DOHH2 (cell line): ENCODE measurements at regions not wholly inside any gene's neighbourhood (a gene's known extent, or its start where the extent isn't known, plus 50 kb on each side); places are given as distances from the start of the nearest gene placed in this dataset.

Source experiments
- H3F3A ChIP-seq: fragments of 200-600 bp; sonication (generic), shearing (Covaris generic); 2 replicates; pipeline ENCODE4 v1.6.0; 2016; ENCODE audit warnings: antibody characterized with exemption, mild to moderate bottlenecking; ENCODE audit not compliant: control insufficient read depth, insufficient read depth
- H3K27ac ChIP-seq: fragments of 200-600 bp; sonication (generic); 2 replicates; pipeline ENCODE4 v1.5.1; 2014; ENCODE audit warnings: low read depth, mild to moderate bottlenecking, low read length, moderate library complexity
- H3K27me3 ChIP-seq: fragments of 200-600 bp; sonication (generic); 2 replicates; pipeline ENCODE4 v1.6.1; 2014; ENCODE audit warnings: mild to moderate bottlenecking, low read length, mixed read lengths; ENCODE audit not compliant: control insufficient read depth
- H3K36me3 ChIP-seq: fragments of 200-600 bp; sonication (generic); 2 replicates; pipeline ENCODE4 v1.6.1; 2014; ENCODE audit warnings: mild to moderate bottlenecking, low read length, moderate library complexity, mixed read lengths; ENCODE audit not compliant: control insufficient read depth
- H3K4me1 ChIP-seq: fragments of 200-600 bp; sonication (generic); 2 replicates; pipeline ENCODE4 v1.6.1; 2014; ENCODE audit warnings: mild to moderate bottlenecking, low read length, mixed read lengths; ENCODE audit not compliant: control insufficient read depth
- H3K4me2 ChIP-seq: fragments of 200-600 bp; sonication (generic); 2 replicates; pipeline ENCODE4 v1.6.0; 2014; ENCODE audit warnings: mild to moderate bottlenecking, low read length, moderate library complexity
- H3K4me3 ChIP-seq: fragments of 200-600 bp; sonication (generic); 2 replicates; pipeline ENCODE4 v1.5.1; 2014; ENCODE audit warnings: mild to moderate bottlenecking, low read length, mixed read lengths
- H3K79me2 ChIP-seq: fragments of 200-600 bp; sonication (generic); 2 replicates; pipeline ENCODE4 v1.6.1; 2014; ENCODE audit warnings: mild to moderate bottlenecking, low read length, mixed read lengths; ENCODE audit not compliant: control insufficient read depth
- H3K9me2 ChIP-seq: fragments of 200-600 bp; sonication (generic); replicated peaks from 2 replicates; pipeline ENCODE4 v1.6.1; 2014; ENCODE audit warnings: mild to moderate bottlenecking, low read length, mixed read lengths; ENCODE audit not compliant: control insufficient read depth
- H3K9me3 ChIP-seq: fragments of 200-600 bp; sonication (generic); 2 replicates; pipeline ENCODE4 v1.6.1; 2014; ENCODE audit warnings: antibody characterized with exemption, low read length, mixed read lengths; ENCODE audit not compliant: control insufficient read depth, insufficient read depth
- H4K20me1 ChIP-seq: fragments of 200-600 bp; sonication (generic); 2 replicates; pipeline ENCODE4 v1.6.0; 2014; ENCODE audit warnings: low read depth, mild to moderate bottlenecking, antibody characterized with exemption, low read length, moderate library complexity; ENCODE audit not compliant: control insufficient read depth, insufficient read depth
- EZH2phosphoT487 ChIP-seq: fragments of 200-600 bp; sonication (generic); IDR thresholded peaks from 2 replicates; pipeline ENCODE4 v1.6.1; 2017; ENCODE audit warnings: borderline replicate concordance, mild to moderate bottlenecking, antibody characterized with exemption, low read length, moderate library complexity, mixed read lengths
- TF ChIP-seq, protein P1 (sequence below): fragments of 200-600 bp; sonication (generic); IDR thresholded peaks from one replicate; pipeline ENCODE4 v1.5.1; 2014; ENCODE audit warnings: antibody characterized with exemption, mild to moderate bottlenecking, low read depth, low read length; ENCODE audit not compliant: poor library complexity, severe bottlenecking

DNA sequence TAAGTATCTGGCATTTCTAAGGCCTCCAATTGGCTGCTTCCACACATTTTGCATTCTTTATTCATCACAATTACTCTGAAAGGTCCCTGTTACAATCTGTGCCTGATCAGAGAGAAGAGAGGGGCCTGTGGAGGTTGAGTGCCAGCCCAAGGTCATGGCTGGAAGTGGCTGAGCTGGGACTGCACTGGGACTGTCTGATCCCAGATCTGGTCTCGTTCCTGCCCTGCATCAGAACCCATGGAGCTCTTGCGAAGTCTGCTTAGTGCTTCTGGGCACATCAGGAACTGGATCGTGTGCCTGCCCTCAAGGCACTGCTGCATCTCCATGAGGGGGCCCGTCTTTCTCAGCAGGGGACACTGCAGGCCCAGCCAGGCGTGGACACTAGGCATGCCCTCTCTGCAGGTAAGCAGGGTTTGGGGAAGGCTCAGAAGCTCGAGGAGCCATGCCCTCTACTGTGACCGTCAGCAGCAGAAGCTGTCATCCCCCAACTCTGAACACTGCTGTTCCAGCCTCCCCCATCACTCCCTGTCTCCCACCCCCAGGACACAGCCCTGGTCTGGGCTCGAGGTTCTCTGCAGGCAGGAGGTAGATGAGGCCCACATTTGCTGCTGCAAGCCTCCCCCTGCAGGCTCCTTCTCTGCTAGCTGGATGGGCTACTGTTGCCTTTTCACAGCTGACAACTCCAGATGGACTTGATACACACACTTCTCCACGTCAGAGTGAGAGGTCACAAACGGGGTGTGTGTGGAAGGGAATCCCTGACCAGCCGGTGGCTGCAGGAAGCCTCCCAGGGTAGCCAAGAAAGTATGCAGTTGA lies 96.5 kb upstream of the PRR23E start:
- H3K4me1 ChIP-seq = peaks cover 2% of the 10 kb centered on the region
- H3K9me3 ChIP-seq = no peaks in the 10 kb centered on the region
- H3K36me3 ChIP-seq = no peaks in the 10 kb centered on the region
- H4K20me1 ChIP-seq = no peaks in the 10 kb centered on the region
- peaks cover 9% of the 10 kb centered on the region; the same call in 1 of the 2 replicates for H3K27me3 ChIP-seq
- H3K4me3 ChIP-seq = no peak overlapping the region
- H3K4me2 ChIP-seq = no peak overlapping the region
- H3K9me2 ChIP-seq = no peaks in the 10 kb centered on the region
- H3F3A ChIP-seq = no peaks in the 10 kb centered on the region
- no peaks in the 10 kb centered on the region for H3K79me2 ChIP-seq
- TF ChIP-seq, protein P1, sequence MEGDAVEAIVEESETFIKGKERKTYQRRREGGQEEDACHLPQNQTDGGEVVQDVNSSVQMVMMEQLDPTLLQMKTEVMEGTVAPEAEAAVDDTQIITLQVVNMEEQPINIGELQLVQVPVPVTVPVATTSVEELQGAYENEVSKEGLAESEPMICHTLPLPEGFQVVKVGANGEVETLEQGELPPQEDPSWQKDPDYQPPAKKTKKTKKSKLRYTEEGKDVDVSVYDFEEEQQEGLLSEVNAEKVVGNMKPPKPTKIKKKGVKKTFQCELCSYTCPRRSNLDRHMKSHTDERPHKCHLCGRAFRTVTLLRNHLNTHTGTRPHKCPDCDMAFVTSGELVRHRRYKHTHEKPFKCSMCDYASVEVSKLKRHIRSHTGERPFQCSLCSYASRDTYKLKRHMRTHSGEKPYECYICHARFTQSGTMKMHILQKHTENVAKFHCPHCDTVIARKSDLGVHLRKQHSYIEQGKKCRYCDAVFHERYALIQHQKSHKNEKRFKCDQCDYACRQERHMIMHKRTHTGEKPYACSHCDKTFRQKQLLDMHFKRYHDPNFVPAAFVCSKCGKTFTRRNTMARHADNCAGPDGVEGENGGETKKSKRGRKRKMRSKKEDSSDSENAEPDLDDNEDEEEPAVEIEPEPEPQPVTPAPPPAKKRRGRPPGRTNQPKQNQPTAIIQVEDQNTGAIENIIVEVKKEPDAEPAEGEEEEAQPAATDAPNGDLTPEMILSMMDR = no peak
- TF ChIP-seq EZH2phosphoT487 = no peak
- H3K27ac ChIP-seq = no peak overlapping the region

DNA sequence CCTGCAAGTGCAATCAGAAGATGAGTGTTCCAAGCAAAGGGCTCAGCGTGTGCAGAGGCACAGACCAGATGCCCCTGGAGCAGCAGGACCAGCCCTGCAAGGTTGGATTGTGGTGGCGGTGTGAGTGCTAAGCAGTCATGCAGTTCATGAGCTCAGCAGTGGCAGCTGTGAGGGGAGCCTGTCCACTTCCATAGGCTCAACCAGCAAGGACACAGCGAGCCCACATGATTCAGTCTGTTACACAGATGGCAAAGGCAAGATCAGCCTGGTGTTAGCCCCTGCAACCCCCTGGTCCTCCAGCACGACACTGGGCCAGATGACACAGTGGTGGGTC lies 95.9 kb upstream of the PRR23E start:
- TF ChIP-seq EZH2phosphoT487 = no peak
- TF ChIP-seq, protein P1 = no peak
- Histone ChIP-seq H4K20me1 (no peaks in the 10 kb centered on the region), H3K4me1 (no peaks in the 10 kb centered on the region), H3K79me2 (no peaks in the 10 kb centered on the region), H3K4me3 (no peak overlapping the region), H3F3A (no peaks in the 10 kb centered on the region), H3K27me3 (peaks cover 9% of the 10 kb centered on the region; the same call in 1 of the 2 replicates), H3K4me2 (no peak overlapping the region), H3K9me2 (no peaks in the 10 kb centered on the region), H3K9me3 (no peaks in the 10 kb centered on the region), H3K27ac (no peak overlapping the region), H3K36me3 (no peaks in the 10 kb centered on the region)

DNA sequence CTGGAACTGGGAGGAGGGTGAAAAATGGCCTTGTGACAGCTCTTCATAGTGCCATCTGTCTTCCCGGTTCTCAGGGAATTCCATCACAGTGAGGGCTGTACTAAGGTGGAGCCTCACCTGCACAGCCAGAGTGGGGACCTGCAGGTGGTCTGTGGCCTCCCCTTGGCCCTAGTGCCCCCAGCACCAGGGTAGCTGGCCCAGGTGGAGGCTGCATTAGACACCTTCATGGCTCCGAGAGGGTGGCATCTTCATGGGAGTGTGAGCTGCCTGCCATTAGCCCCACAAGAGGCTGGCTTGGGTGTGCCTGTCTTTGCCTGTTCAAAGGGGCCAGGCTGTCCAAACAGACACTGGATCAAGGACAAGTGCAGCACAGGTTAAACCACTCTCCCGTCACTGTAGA lies 95.5 kb upstream of the PRR23E start:
- no peak overlapping the region for H3K4me3 ChIP-seq
- peaks cover 9% of the 10 kb centered on the region; the same call in 1 of the 2 replicates for H3K27me3 ChIP-seq
- H3K27ac ChIP-seq = no peak overlapping the region
- no peak overlapping the region for H3K4me2 ChIP-seq
- TF ChIP-seq, protein P1 = no peak
- no peak for TF ChIP-seq EZH2phosphoT487
- H4K20me1 ChIP-seq = no peaks in the 10 kb centered on the region
- no peaks in the 10 kb centered on the region for H3K9me3 ChIP-seq
- H3K9me2 ChIP-seq = no peaks in the 10 kb centered on the region
- no peaks in the 10 kb centered on the region for H3K36me3 ChIP-seq
- H3K4me1 ChIP-seq = no peaks in the 10 kb centered on the region
- H3F3A ChIP-seq = no peaks in the 10 kb centered on the region
- no peaks in the 10 kb centered on the region for H3K79me2 ChIP-seq
